Stimulated activated CD8-positive, alpha-beta memory T cell treated with anti-CD3 and anti-CD28 coated beads, Interleukin-12 subunit alpha, Interleukin-12 subunit beta, amount 100 ng/mL, for 24 hours (primary cell): ENCODE measurements at regions not wholly inside any gene's neighbourhood (a gene's known extent, or its start where the extent isn't known, plus 50 kb on each side); places are given as distances from the start of the nearest gene placed in this dataset.
"Not testable (repeated sequence)": the region's sequence is repeated elsewhere in the genome, so short reads cannot be mapped to it uniquely, and the experiment has no call there.

ENCODE experiments used
- DNase-seq: peaks from one replicate; pipeline ENCODE4 v3.0.0-alpha.2; 2020; ENCODE audit errors: extremely low read depth

DNA sequence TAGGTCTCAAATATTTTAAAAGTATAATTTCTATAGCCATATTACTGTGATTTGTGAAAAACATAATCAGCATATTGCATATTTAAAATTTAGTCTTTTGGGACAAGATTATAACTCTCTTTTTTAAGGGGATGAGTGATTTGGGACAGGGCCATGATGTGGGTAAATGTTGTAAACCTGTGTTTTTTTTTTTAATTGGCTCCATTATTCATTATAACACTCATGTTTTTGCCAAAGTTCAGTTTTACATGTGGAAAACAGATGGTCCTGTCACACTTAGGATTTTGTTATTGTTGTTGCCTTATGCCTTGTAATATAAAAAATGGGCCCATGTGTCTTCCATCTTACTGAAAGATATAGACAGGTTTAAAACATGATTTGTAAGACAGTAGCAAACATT is 1413.5 kb upstream of the RAG2 start:
- no peak for DNase-seq

DNA sequence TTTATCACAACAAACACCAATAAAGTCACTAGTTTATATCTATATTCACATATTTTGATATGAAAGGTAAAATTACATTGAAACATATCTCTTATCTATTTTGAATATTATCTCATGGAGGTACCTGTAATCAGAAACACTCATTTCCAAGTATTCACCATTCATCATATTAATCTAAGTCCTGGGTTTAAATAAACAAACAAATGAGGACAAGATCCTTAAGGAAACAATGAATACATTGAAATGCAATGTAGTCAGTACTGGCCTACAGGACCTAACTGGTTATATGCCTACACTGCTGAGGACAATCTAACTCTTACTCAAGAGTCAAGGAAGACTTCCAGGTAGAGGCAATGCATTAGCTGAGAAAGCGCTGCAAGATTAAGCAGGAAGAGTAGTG is 1411.9 kb upstream of the RAG2 start:
- DNase-seq: no peak

DNA sequence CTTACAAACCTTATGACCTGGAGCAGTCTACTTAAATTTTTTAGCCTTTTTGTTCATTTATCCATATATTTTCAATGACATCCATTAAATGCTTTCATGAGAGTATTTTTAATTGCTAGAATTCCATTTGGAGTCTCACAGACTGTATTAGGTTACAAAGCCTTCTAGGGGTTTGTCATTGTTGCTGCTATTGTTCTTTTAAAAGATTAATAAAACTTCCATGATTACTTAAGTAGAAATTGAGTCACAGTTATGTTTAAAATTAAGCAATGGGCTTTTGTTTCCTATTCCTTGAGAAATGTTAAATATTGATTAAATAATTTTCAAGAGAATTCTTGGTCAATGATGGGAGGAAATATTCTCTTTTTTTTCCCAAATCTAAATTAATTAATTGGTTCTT is 1408.4 kb upstream of the RAG2 start:
- no peak for DNase-seq

DNA sequence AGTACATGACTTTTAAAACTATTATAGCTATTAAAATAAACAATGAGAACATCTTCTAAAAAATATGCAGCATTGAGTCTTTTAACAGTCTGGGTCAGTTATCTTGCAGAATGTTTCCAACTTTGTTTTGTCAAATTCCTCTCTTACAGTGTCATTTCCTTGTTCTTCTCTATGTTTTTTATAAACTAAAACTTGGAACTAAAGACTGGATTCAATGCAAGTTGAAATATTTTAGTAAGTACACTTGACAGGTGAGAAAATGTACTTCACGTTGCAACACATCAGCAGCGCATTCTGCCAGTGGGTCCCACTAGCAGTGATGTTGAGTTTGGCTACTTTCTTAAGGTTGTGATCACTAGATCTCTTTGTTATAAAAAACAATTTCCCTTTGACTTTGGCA is 1407.6 kb upstream of the RAG2 start:
- DNase-seq: no peak

DNA sequence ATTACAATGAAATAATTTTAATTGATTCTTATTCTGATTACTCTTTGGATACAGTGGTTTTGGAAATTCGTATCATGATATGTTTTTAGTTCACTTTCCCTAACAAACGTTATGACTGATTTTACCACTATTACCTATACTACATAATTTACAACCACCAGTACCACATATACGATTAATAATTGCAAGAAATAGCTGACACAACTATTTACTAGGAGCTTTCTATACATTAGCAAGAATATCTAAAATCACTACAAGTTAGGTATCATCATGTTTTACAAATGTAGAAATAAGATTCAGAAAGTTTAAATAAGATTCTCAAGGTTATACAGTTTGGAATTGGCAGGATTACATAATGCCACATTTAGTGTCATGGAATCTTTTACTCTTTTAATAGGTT is 1401.1 kb upstream of the RAG2 start:
- DNase-seq: no peak

DNA sequence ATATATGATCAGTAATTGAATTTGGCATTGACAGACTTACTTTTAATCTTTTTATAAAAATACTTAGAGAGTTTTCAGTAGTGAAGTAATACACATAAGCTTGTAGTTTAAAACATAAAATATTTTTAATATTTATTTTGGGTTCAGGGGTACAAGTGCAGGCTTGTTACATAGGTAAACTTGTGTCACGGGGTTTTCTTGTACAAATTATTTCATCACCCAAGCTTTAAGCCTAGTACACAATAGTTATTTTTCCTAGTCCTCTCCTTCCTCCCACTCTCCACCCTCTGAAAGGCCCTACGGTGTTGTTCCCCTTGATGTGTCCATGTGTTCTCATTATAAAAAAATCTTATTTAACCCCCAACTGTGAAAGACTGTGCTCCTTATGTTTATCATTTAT is 1397.8 kb upstream of the RAG2 start:
- DNase-seq: no peak

DNA sequence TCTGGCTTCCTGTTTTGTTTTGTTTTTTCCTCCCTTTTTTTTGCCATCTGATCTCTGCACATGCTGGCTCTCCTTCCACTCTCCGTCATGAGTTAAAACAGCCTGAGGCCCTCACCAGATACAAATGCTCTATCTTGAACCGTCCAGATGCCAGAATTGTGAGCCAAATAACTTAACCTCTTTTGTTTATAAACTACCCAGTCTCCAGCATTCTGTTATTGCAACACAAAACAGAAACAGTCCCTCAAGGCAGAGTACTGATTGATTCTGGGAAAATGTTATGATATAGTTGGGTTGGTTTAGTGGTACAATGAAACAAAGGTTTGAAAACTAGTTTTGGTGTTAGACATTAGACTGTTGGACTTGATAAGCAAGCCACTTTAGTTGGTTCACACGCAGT is 1390.0 kb upstream of the RAG2 start:
- no peak for DNase-seq

DNA sequence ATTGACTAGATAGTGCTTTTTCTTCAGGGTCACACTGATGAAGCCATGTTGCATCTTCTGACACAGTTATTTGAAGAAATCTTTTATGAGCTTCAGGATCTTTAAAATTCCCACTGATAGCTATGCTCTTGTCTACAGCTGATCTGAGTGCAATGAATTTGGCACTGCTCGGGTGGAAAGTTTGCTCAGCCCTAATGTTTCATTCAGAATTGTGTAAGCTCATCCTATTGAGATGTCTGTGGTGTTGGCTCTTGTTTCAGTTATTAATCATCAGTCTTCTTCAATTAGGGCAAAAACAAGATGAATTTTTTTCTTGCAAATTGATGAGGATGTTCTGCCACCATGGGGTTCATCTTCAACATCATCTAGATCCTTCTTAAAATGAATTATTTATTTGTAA is 1387.0 kb upstream of the RAG2 start:
- no peak for DNase-seq

DNA sequence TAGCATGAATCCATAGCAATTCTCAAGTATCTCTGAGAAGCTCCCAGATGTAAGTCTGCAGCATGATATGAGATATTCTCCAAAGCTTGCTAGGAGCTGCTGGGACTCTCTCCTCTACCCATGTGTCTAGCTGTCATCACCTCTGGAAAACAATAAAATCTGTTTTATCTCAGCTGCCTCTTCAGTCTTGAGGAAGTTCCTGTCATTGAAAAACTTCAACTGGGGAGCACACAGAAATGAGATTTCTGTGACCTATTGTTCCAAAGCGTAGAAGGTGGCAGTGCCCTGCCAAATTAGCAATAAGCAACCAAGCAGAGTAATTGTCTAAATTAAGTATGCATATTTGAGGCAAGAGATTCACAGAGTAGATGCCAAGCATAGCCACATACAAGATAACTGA is 1380.6 kb upstream of the RAG2 start:
- no peak for DNase-seq

DNA sequence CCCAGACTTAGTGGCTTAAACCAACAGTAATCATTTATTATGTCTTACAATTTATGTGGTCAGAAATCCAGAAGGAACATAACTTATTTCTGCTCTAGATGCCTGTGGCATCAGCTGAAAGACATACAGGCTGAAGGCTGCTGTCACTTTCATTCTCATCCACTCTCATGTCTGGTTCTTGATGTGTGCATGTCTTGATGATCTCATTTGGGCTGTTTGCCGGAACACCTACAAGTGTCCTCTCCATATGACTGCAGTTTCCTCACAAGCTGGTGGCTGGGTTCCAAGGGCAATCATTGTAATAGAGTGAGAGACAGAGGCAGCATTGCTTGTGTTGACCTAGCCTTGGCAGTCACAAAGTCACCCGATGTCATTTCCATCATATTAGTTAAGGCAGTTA is 1375.9 kb upstream of the RAG2 start:
- no peak for DNase-seq

DNA sequence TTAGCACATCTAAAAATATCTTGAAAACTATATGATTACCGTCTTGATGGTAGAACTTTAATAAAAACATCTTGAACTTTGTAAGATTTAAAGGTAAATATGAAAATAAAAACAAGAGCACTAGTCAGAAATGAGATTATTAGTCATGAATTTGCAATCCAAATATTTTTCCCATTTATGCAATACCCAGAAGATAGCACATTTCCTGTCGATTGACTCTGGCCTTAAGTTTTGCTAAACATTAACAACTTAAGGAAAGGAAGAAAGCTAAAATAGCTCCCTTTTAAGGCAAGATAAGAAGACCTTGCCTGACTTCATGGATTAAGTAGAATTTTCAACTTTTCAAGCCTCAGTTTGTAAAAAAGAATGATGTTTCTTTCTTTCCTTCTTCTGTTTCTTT is 1374.7 kb upstream of the RAG2 start:
- DNase-seq: no peak

DNA sequence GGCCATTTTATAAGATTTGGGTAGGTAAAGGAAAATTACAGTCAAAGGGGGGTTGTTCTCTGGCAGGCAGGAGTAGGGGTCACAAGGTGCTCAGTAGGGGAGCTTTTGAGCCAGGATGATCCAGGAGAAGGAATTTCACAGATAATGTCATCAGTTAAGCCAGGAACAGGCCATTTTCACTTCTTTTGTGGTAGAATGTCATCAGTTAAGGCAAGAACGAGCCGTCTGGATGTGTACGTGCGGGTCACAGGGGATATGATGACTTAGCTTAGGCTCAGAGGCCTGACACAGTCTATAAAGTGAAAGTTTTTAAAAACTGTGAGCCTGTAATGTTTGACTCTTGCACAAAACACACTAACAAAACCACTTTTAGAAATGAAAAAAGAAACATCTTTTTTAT is 1371.3 kb upstream of the RAG2 start:
- not testable (repeated sequence) for DNase-seq

DNA sequence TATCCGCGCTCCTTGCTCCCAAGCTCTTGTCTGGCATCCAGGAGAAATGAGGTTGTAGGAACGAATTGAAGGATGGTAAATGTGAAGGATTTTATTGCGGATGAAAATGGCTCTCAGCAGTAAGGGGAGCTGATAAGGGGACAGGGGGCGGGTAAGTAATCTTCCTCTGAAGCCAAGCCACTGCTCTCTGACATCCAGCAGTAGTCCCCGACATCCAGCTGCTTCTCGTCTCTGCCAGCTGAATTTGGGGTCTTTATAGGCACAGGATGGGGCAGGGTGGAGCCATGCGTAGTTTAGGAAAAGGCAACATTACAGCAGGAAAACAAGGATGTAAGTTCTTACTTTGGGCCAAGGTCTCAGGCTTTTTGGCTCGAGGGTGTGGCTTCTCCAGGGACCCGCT is 1370.1 kb upstream of the RAG2 start:
- no peak for DNase-seq

DNA sequence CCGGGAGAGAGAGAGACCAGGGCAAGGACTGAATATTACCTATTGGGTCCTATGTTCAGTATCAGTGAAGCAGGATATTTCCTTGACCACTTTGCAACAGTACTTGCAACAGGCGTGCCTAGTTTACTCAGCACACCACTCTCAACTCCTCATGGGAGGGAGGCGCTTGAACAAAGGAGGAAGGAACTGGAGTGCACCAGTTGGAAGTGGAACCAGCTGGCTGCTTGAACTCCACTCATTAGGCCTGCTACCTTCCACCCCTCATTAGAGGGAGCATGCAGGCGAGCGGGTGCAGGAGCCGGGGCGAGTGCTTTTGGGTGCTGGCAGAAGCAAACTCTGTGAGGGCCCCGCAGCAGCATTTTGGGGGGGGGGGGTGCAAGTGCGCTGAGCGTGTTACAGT is 1369.6 kb upstream of the RAG2 start:
- no peak for DNase-seq

DNA sequence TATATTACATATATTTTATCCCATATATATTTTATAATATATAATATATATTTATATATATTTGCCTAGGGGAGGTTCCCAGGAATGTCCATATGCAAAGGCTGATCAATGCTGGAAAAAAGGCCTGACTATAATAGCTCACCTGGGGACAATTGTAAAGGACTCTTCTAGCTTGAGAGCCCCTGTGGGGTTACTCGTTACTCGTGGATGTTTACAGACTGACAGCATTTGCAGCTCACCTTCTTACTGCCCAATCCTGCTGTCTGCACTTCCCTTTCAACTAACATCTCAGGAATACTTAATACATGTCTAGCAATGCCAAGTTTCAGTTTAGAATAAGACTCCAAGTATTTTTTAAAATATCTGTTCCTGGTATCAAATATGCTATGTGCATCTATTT is 1365.4 kb upstream of the RAG2 start:
- DNase-seq: no peak

DNA sequence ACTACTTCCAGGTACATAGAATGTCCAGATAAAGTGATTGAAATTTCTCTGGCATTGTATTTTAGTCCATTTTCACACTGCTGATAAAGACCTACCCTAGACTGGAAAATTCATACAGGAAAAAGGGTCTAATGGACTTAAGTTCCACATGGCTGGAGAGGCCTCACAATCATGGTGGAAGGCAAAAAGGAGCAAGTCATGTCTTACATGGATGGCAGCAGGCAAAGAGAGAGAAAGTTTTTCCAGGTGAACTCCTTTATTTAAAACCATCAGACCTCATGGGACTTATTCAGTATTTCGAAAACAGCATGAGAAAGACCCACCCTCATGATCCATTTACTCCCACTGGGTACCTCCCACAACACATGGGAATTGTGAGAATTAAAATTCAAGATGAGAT is 1359.7 kb upstream of the RAG2 start:
- no peak for DNase-seq

DNA sequence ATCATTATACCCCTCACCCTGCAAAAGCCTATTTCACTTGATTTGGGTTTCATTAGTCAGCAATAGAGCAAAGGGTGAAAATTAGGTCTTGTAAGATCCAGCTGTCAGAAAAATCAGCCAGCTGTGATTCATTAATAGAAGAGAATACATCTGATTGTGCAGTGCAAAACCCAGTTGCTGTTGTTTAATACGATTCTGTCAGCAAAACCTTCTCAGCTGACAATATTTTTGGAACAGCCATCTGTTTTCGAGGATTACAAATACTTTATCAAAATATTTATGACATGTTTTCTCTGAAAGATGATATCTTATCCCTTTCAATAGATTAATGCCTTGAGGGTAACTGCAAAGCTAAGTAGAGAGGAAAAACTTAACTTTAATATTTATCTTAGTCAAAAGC is 1354.0 kb upstream of the RAG2 start:
- DNase-seq: no peak

DNA sequence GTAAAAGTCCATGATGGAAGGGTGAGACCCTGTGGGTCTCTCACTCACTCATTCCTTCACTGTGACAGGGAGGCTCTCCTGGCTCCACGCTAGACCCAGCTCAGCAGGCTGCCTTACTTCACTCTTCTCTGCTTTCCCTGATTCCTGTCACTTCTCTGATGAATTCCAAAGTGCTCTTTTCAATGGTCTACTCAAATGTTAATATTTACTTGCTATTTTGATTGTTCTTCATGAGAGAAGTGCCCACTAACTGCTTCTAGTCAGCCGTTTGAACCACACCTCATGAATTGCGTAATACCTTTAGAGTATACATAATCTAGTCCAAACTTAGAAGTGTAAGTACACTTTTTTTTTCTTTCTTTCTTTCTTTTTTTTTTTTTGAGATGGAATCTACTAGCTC is 1350.2 kb upstream of the RAG2 start:
- DNase-seq: no peak

DNA sequence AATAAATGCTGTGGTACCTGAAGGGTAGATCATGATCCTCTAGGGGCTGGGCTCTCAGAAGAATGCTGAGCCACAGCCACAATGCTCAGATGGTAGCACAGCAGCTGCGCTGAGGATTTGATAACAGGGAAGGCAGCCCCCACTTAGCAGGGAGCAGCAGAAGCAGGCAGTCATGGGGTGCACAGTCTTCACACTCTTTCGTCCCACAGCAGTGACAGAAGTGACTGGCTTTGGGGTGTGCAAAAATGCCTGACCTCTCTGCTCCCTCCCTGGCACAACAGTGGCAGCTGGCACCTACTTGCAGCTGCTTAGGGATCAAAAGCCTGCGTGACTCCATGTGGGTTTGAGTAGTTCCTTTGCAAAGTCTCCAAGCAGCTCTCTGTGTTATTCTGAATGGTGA is 1349.8 kb upstream of the RAG2 start:
- DNase-seq: no peak

DNA sequence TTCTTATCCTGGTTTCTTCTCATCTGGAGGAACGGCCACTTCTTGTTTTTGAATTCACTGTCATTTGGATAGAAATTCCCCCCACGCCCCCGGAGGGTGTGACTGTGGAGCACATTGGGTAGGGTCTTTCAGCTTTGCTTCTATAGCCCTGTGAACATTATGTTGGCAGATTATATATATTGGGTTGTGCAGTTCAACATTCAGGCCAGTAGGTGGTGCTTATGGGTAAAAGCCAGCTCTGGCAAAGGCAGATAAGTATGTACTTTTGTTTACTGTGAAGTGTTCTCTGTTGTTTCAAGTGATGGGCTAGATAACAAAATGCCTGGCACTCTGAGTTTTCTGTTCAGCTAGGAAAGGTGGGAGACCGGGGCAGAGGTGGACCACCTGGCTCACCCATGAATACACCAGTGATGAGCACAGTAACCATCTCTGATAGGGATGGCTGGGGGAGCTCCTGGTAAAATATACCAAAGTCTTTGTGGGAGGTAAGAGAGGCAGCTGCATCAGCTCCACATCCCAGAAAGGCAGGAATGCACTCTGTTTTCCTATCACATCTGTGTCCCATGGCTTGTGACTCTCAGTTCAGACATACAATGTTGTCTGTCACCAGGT is 1348.2 kb upstream of the RAG2 start:
- DNase-seq: no peak

DNA sequence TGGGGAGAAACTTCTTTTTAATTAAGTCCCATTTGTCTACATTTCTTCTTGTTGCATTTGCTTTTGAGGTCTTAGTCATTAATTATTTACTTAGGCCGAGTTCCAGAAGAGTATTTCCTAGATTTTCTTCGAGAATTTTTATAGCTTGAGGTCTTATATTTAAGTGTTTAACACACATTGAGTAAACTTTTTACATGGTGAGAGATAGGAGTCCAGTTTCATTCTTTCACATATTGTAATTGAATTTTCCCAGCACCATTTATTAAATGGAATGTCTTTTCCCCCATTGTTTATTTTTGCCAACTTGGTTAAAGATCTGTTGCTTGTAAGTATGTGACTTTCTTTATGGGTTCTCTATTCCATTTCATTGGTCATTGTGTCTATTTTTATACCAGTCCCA is 1344.0 kb upstream of the RAG2 start:
- no peak for DNase-seq

DNA sequence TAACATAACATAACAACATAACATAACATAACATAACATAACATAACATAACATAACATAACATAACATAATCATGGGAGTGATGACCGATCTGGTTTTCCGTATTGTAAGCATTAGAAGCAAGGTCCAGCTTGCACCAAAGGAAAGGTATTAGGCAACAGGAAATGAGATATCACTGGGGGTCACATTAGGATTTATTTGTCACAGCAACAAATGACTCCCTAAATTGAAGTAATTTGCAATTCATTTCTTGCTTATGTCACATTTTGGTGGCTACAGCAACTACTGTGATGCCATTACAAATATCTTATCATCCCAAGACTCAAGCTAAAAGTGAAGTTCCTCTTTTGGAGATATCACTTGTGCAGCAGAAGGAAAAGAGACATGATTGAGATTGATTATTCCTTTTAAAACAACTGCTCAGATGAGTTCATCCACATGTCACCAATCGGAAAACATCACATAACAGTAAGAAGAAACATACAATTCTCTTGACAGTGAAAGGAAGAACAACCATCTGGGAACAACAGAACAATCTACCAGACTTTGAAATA is 1331.1 kb upstream of the RAG2 start:
- DNase-seq: no peak

DNA sequence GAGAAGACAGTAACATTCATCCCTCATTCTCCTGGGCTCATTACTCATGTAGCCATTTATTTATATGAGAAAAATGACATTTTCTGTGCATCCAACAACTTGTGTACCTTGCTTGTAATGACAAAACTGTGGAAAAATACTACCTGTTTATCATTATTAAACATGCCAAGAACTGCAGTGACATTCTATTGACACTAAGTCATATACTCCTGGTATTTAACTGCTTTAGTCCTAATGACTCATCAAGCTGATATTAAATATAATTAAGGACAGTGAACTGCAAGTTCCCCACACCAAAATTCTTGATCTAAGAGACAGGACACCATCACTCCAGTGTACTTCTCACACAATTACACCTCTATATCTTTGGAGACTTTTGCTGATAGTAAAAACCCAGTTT is 1328.7 kb upstream of the RAG2 start:
- no peak for DNase-seq

DNA sequence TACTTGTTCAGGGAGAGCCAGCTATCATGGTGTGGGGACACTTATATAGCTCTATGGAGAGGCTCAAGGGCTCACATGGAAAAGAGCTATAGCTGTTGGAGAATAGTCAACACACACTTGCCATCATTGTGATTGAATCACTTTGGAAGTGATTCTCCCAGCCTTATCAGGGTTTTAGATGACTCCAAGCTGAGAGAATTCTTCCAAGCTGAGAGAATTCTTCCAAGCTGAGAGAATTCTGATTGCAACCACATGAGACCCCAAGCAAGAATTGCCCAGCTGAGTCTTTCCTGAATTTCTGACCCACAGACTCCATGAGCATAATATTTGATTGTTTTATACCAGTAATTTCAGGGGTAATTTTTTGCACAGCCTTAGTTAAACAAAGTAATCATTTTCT is 1318.3 kb upstream of the RAG2 start:
- no peak for DNase-seq

DNA sequence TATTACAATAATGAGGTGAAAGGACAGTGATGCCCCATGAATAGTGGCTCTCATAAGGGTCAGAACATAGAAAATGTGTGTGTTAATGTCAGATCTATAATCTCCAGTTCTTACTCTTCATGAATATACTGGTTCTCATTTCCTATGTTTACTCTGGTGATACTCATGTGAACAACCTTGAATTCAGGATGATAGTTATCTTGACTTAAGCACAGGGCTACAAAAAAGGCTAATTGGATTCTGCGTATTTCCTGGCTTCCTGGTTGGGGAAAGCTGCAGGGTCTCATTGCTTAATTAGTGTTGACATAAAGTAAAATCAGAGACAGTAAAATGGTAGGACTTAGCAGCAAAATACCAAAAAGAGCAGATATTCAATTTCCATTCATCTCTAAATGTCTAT is 1316.8 kb upstream of the RAG2 start:
- DNase-seq: no peak
